DOHH2 (cell line): ENCODE measurements at regions not wholly inside any gene's neighbourhood (a gene's known extent, or its start where the extent isn't known, plus 50 kb on each side); places are given as distances from the start of the nearest gene placed in this dataset.

Experiments used
- EZH2phosphoT487 ChIP-seq: fragments of 200-600 bp; sonication (generic); IDR thresholded peaks from 2 replicates; pipeline ENCODE4 v1.6.1; 2017; ENCODE audit warnings: borderline replicate concordance, mild to moderate bottlenecking, antibody characterized with exemption, low read length, moderate library complexity, mixed read lengths
- TF ChIP-seq, protein P1 (sequence below): fragments of 200-600 bp; sonication (generic); IDR thresholded peaks from one replicate; pipeline ENCODE4 v1.5.1; 2014; ENCODE audit warnings: antibody characterized with exemption, mild to moderate bottlenecking, low read depth, low read length; ENCODE audit not compliant: poor library complexity, severe bottlenecking

DNA sequence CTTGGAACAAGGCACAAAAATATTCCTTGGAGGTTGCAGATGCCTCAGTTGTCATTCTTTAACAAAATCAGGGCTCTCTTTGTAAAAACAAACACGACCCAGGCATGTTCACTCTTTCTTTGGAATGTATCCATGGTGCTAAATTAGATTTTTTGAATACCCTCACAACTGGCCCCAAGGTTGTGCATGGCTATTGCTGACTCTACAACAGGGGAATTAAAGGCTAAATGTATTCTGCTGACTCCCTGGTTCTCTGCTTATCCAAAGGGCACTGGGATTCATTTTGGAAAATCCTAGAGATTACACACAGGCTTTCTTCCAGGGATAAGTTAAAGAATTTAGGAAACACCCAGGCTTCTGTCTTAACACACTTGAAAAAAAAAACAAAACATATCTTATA lies 332.5 kb downstream of the WDR11 start:
- TF ChIP-seq, protein P1, sequence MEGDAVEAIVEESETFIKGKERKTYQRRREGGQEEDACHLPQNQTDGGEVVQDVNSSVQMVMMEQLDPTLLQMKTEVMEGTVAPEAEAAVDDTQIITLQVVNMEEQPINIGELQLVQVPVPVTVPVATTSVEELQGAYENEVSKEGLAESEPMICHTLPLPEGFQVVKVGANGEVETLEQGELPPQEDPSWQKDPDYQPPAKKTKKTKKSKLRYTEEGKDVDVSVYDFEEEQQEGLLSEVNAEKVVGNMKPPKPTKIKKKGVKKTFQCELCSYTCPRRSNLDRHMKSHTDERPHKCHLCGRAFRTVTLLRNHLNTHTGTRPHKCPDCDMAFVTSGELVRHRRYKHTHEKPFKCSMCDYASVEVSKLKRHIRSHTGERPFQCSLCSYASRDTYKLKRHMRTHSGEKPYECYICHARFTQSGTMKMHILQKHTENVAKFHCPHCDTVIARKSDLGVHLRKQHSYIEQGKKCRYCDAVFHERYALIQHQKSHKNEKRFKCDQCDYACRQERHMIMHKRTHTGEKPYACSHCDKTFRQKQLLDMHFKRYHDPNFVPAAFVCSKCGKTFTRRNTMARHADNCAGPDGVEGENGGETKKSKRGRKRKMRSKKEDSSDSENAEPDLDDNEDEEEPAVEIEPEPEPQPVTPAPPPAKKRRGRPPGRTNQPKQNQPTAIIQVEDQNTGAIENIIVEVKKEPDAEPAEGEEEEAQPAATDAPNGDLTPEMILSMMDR, result no peak
- no peak for TF ChIP-seq EZH2phosphoT487
